Erythroblast (primary cell): ENCODE measurements at regions not wholly inside any gene's neighbourhood (a gene's known extent, or its start where the extent isn't known, plus 50 kb on each side); places are given as distances from the start of the nearest gene placed in this dataset.

Experiments used
- GATA1 ChIP-seq: IDR thresholded peaks from 2 replicates; pipeline ENCODE4 v1.6.1; 2011; ENCODE audit warnings: low read depth, mild to moderate bottlenecking, control low read depth, low read length, moderate library complexity
- POLR2A ChIP-seq: IDR thresholded peaks from 2 replicates; pipeline ENCODE4 v1.6.1; 2011; ENCODE audit warnings: mild to moderate bottlenecking, low read length

GRCh38 chr12:127542931-127543330, 724.0 kb upstream of the TMEM132C start:
- no peak for TF ChIP-seq POLR2A
- no peak for TF ChIP-seq GATA1
